Vagina (tissue), 2 donors: ENCODE measurements at regions not wholly inside any gene's neighbourhood (a gene's known extent, or its start where the extent isn't known, plus 50 kb on each side); places are given as distances from the start of the nearest gene placed in this dataset.

Source experiments
- POLR2A ChIP-seq, 2 donors: fragments of 450-650 bp; IDR thresholded peaks; one replicate each; pipeline ENCODE4 v1.6.1; 2017; ENCODE audit warnings: antibody characterized with exemption in 2 of 2, mild to moderate bottlenecking in 2 of 2, moderate library complexity in 2 of 2
- POLR2AphosphoS5 ChIP-seq, 2 donors: sonication (generic); formaldehyde crosslinking; IDR thresholded peaks; one replicate each; pipeline ENCODE4 v1.9.0; 2017; ENCODE audit warnings: antibody characterized with exemption in 2 of 2, mild to moderate bottlenecking in 2 of 2, low read depth in 1 of 2; ENCODE audit not compliant: insufficient read depth in 1 of 2
- TF ChIP-seq, protein P1 (sequence below), 3 experiments: fragments of 450-650 bp in 2 of 3; fragments of 200-600 bp in 1 of 3; sonication (generic) in 1 of 3; IDR thresholded peaks; one replicate each; pipeline ENCODE4 v1.5.1; 2017 to 2019; ENCODE audit warnings: antibody characterized with exemption in 3 of 3, mild to moderate bottlenecking in 2 of 3, moderate library complexity in 2 of 3

DNA sequence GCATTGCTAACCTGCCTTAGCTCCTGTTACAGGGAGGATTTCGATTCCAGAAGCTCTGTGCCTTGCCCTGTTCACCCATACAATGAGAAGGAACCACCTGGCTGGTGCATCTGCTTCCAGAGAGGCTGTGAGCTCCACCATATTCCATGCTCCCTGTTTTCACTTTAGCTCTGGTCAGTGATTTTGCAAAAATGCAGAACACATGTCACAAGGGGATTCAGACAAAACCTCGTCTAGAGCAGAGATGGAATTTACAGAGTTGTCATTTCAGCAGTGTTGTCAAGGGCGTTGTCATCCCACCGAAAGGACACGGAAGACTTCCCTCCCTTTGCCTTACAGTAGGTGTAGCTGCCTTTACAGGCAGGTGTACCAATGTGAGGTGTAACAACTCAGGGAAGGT, 223.0 kb upstream of the ARID1B start:
- TF ChIP-seq, protein P1, sequence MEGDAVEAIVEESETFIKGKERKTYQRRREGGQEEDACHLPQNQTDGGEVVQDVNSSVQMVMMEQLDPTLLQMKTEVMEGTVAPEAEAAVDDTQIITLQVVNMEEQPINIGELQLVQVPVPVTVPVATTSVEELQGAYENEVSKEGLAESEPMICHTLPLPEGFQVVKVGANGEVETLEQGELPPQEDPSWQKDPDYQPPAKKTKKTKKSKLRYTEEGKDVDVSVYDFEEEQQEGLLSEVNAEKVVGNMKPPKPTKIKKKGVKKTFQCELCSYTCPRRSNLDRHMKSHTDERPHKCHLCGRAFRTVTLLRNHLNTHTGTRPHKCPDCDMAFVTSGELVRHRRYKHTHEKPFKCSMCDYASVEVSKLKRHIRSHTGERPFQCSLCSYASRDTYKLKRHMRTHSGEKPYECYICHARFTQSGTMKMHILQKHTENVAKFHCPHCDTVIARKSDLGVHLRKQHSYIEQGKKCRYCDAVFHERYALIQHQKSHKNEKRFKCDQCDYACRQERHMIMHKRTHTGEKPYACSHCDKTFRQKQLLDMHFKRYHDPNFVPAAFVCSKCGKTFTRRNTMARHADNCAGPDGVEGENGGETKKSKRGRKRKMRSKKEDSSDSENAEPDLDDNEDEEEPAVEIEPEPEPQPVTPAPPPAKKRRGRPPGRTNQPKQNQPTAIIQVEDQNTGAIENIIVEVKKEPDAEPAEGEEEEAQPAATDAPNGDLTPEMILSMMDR (IDR thresholded peaks at IDR 0.05): no peak
- TF ChIP-seq POLR2AphosphoS5 (IDR thresholded peaks at IDR 0.05; ENCODE audit: insufficient read depth in 1 of 2, low read depth in 1 of 2): no peak
- no peak for TF ChIP-seq POLR2A (IDR thresholded peaks at IDR 0.05)
